Activated CD8-positive, alpha-beta memory T cell treated with anti-CD3 and anti-CD28 coated beads, Interleukin-2, amount 50 U/mL, for 24 hours (primary cell): ENCODE measurements at regions not wholly inside any gene's neighbourhood (a gene's known extent, or its start where the extent isn't known, plus 50 kb on each side); places are given as distances from the start of the nearest gene placed in this dataset.

Experiments
- DNase-seq: peaks from one replicate; pipeline ENCODE4 v3.0.0-alpha.2; 2020; ENCODE audit errors: extremely low read depth

- no peak for DNase-seq
These were observed 148.2 kb downstream of the PCSK1 start for GRCh38 chr5:96284727-96285389.

GRCh38 chr5:96283589-96283988, 149.5 kb downstream of the PCSK1 start:
- DNase-seq: no peak

- DNase-seq: no peak
These were observed 151.0 kb downstream of the PCSK1 start for GRCh38 chr5:96282020-96282419.

- DNase-seq: no peak
These were observed 152.1 kb downstream of the PCSK1 start for GRCh38 chr5:96280946-96281393.

GRCh38 chr5:96279801-96280542, 153.1 kb downstream of the PCSK1 start:
- no peak for DNase-seq

- DNase-seq: no peak
These were observed 154.1 kb downstream of the PCSK1 start for GRCh38 chr5:96278981-96279380.

- no peak for DNase-seq
These were observed 158.0 kb downstream of the PCSK1 start for GRCh38 chr5:96275051-96275450.

GRCh38 chr5:96265487-96265886, 167.6 kb downstream of the PCSK1 start:
- DNase-seq: no peak

GRCh38 chr5:96264047-96264446, 169.0 kb downstream of the PCSK1 start:
- no peak for DNase-seq

- DNase-seq: no peak
These were observed 170.9 kb downstream of the PCSK1 start for GRCh38 chr5:96262105-96262504.

- no peak for DNase-seq
These were observed 173.0 kb downstream of the PCSK1 start for GRCh38 chr5:96260009-96260408.

GRCh38 chr5:96259151-96259772, 173.8 kb downstream of the PCSK1 start:
- DNase-seq: no peak

GRCh38 chr5:96258692-96259091, 174.4 kb downstream of the PCSK1 start:
- DNase-seq: no peak

- no peak for DNase-seq
These were observed 175.1 kb downstream of the PCSK1 start for GRCh38 chr5:96257904-96258303.

- no peak for DNase-seq
These were observed 176.1 kb downstream of the PCSK1 start for GRCh38 chr5:96256795-96257470.

- no peak for DNase-seq
These were observed 177.9 kb downstream of the PCSK1 start for GRCh38 chr5:96254980-96255691.

- no peak for DNase-seq
These were observed 179.9 kb downstream of the PCSK1 start for GRCh38 chr5:96253140-96253539.

GRCh38 chr5:96252596-96252995, 180.5 kb downstream of the PCSK1 start:
- no peak for DNase-seq

- no peak for DNase-seq
These were observed 182.3 kb downstream of the PCSK1 start for GRCh38 chr5:96250782-96251181.

- DNase-seq: no peak
These were observed 184.9 kb downstream of the PCSK1 start for GRCh38 chr5:96248131-96248530.

GRCh38 chr5:96247708-96248107, 185.3 kb downstream of the PCSK1 start:
- DNase-seq: no peak
